ENCODE measurements at regions not wholly inside any gene's neighbourhood (a gene's known extent, or its start where the extent isn't known, plus 50 kb on each side); places are given as distances from the start of the nearest gene placed in this dataset.

DNA sequence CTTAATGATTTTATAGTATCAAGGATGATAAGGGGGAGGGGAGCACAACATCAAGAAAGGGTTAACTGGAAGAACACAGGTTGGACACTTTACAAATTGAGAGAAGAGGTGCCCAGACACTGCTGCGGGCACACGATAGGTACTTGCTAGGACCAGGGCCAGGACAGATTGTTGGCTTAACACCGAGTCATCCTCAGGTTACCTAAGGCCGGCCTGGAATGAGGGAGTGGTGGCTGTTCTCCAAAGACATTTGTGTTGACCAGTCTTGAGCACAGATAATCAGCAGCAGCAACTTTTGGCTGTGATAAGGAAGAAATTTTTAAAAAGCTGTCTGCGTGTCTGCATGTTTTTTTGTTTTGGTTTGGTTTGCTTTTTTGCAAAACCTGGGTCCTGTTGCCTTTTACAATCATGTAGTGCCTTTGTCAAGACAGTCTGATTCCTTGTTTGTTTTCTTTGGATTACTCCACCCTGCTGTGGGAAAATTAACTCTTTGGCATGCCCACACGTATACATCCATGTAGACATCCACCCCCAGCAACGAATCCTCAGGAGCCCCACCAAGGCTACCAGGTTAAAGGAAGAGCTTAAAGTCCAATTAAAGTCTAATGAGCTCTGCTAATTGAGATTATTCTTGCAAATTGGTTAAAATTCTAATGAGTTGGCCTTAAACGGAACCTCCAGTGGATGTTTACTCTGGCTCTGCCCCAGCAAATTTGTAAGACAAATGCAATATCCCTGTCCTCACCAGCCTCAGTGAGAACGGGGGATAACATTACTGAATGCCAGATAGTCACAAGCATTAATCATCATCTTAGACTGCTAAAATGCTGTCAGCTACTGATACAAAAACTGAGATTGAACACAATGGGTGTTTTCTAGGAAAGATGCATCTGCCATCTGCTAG is 382.3 kb downstream of the ACTL7B start (continued):
- TF ChIP-seq ZNF610 (tag by site-specific recombination; IDR thresholded peaks at IDR 0.05; ENCODE audit: borderline replicate concordance) (no peak), ZNF792 (tag by site-specific recombination; IDR thresholded peaks at IDR 0.05) (no peak), ZXDB (tag by site-specific recombination; IDR thresholded peaks at IDR 0.05) (no peak), TCF7L2 (IDR thresholded peaks at IDR 0.05; ENCODE audit: borderline replicate concordance, low read depth, low read length) (no peak), ZNF121 (tag by site-specific recombination; IDR thresholded peaks at IDR 0.05) (no peak), ZNF660 (tag by site-specific recombination; IDR thresholded peaks at IDR 0.05) (no peak), ZNF530 (tag by site-specific recombination; IDR thresholded peaks at IDR 0.05; ENCODE audit: low read depth) (no peak), ZNF391 (tag by site-specific recombination; IDR thresholded peaks at IDR 0.05; ENCODE audit: borderline replicate concordance, low read depth) (peak; percentile 19; the same call in 1 of the 2 replicates), ZNF132 (tag by site-specific recombination; IDR thresholded peaks at IDR 0.05; ENCODE audit: borderline replicate concordance) (no peak), ZNF596 (tag by site-specific recombination; IDR thresholded peaks at IDR 0.05) (no peak), WT1 (tag by site-specific recombination; IDR thresholded peaks at IDR 0.05) (peak; percentile 81), TRIM28 (IDR thresholded peaks at IDR 0.05; ENCODE audit: borderline replicate concordance, low read length) (peak; percentile 82; the same call in 1 of the 2 replicates), ZEB2 (tag by site-specific recombination; IDR thresholded peaks at IDR 0.05) (peak; percentile 88), MYNN (tag by site-specific recombination; IDR thresholded peaks at IDR 0.05; ENCODE audit: borderline replicate concordance) (no peak), ZNF133 (tag by site-specific recombination; IDR thresholded peaks at IDR 0.05) (no peak), ZNF16 (tag by site-specific recombination; IDR thresholded peaks at IDR 0.05; ENCODE audit: low read depth) (no peak), FEZF1 (tag by site-specific recombination; IDR thresholded peaks at IDR 0.05) (peak; percentile 82), ZNF175 (tag by site-specific recombination; IDR thresholded peaks at IDR 0.05) (no peak), ZNF404 (tag by site-specific recombination; IDR thresholded peaks at IDR 0.05) (no peak), ZNF423 (tag by site-specific recombination; IDR thresholded peaks at IDR 0.05) (no peak), ZNF223 (tag by site-specific recombination; IDR thresholded peaks at IDR 0.05) (no peak)
- TF ChIP-seq, protein P1, sequence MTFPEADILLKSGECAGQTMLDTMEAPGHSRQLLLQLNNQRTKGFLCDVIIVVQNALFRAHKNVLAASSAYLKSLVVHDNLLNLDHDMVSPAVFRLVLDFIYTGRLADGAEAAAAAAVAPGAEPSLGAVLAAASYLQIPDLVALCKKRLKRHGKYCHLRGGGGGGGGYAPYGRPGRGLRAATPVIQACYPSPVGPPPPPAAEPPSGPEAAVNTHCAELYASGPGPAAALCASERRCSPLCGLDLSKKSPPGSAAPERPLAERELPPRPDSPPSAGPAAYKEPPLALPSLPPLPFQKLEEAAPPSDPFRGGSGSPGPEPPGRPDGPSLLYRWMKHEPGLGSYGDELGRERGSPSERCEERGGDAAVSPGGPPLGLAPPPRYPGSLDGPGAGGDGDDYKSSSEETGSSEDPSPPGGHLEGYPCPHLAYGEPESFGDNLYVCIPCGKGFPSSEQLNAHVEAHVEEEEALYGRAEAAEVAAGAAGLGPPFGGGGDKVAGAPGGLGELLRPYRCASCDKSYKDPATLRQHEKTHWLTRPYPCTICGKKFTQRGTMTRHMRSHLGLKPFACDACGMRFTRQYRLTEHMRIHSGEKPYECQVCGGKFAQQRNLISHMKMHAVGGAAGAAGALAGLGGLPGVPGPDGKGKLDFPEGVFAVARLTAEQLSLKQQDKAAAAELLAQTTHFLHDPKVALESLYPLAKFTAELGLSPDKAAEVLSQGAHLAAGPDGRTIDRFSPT (tag by site-specific recombination; IDR thresholded peaks at IDR 0.05) = peak; percentile 35; the same call in 1 of the 2 replicates
- TF ChIP-seq, protein P2, sequence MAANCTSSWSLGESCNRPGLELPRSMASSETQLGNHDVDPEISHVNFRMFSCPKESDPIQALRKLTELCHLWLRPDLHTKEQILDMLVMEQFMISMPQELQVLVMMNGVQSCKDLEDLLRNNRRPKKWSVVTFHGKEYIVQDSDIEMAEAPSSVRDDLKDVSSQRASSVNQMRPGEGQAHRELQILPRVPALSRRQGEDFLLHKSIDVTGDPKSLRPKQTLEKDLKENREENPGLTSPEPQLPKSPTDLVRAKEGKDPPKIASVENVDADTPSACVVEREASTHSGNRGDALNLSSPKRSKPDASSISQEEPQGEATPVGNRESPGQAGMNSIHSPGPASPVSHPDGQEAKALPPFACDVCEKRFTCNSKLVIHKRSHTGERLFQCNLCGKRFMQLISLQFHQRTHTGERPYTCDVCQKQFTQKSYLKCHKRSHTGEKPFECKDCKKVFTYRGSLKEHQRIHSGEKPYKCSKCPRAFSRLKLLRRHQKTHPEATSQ (tag by site-specific recombination; IDR thresholded peaks at IDR 0.05) = no peak
- TF ChIP-seq, protein P3, sequence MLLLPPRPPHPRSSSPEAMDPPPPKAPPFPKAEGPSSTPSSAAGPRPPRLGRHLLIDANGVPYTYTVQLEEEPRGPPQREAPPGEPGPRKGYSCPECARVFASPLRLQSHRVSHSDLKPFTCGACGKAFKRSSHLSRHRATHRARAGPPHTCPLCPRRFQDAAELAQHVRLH (tag by site-specific recombination; IDR thresholded peaks at IDR 0.05) = no peak
- TF ChIP-seq, protein P4, sequence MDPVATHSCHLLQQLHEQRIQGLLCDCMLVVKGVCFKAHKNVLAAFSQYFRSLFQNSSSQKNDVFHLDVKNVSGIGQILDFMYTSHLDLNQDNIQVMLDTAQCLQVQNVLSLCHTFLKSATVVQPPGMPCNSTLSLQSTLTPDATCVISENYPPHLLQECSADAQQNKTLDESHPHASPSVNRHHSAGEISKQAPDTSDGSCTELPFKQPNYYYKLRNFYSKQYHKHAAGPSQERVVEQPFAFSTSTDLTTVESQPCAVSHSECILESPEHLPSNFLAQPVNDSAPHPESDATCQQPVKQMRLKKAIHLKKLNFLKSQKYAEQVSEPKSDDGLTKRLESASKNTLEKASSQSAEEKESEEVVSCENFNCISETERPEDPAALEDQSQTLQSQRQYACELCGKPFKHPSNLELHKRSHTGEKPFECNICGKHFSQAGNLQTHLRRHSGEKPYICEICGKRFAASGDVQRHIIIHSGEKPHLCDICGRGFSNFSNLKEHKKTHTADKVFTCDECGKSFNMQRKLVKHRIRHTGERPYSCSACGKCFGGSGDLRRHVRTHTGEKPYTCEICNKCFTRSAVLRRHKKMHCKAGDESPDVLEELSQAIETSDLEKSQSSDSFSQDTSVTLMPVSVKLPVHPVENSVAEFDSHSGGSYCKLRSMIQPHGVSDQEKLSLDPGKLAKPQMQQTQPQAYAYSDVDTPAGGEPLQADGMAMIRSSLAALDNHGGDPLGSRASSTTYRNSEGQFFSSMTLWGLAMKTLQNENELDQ (tag by site-specific recombination; IDR thresholded peaks at IDR 0.05; ENCODE audit: low read depth) = no peak
- TF ChIP-seq, protein P5, sequence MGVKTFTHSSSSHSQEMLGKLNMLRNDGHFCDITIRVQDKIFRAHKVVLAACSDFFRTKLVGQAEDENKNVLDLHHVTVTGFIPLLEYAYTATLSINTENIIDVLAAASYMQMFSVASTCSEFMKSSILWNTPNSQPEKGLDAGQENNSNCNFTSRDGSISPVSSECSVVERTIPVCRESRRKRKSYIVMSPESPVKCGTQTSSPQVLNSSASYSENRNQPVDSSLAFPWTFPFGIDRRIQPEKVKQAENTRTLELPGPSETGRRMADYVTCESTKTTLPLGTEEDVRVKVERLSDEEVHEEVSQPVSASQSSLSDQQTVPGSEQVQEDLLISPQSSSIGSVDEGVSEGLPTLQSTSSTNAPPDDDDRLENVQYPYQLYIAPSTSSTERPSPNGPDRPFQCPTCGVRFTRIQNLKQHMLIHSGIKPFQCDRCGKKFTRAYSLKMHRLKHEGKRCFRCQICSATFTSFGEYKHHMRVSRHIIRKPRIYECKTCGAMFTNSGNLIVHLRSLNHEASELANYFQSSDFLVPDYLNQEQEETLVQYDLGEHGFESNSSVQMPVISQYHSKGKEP (tag by site-specific recombination; IDR thresholded peaks at IDR 0.05) = peak; percentile 57
- TF ChIP-seq, protein P6, sequence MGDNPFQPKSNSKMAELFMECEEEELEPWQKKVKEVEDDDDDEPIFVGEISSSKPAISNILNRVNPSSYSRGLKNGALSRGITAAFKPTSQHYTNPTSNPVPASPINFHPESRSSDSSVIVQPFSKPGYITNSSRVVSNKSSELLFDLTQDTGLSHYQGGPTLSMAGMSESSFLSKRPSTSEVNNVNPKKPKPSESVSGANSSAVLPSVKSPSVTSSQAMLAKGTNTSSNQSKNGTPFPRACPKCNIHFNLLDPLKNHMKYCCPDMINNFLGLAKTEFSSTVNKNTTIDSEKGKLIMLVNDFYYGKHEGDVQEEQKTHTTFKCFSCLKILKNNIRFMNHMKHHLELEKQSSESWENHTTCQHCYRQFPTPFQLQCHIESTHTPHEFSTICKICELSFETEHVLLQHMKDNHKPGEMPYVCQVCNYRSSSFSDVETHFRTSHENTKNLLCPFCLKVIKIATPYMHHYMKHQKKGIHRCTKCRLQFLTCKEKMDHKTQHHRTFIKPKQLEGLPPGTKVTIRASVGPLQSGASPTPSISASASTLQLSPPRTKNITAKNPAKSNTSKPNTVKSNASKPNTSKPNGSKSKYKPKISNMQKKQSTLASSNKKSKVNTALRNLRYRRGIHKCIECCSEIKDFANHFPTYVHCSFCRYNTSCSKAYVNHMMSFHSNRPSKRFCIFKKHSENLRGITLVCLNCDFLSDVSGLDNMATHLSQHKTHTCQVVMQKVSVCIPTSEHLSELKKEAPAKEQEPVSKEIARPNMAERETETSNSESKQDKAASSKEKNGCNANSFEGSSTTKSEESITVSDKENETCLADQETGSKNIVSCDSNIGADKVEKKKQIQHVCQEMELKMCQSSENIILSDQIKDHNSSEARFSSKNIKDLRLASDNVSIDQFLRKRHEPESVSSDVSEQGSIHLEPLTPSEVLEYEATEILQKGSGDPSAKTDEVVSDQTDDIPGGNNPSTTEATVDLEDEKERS (tag by site-specific recombination; IDR thresholded peaks at IDR 0.05) = no peak
